Esophagus muscularis mucosa (tissue), 4 donors: ENCODE measurements at regions not wholly inside any gene's neighbourhood (a gene's known extent, or its start where the extent isn't known, plus 50 kb on each side); places are given as distances from the start of the nearest gene placed in this dataset.

Experiments
- DNase-seq: peaks from one replicate; pipeline ENCODE4 v3.0.0-alpha.2; 2017; ENCODE audit errors: extremely low spot score
- H3K27ac ChIP-seq, 4 donors: fragments of 200-600 bp; sonication (generic); replicated peaks in 1 of 4; 1 replicate in 3 of 4; 2 replicates in 1 of 4; pipeline ENCODE4 v1.5.1; 2016 to 2019; ENCODE audit warnings: mild to moderate bottlenecking in 1 of 4
- H3K27me3 ChIP-seq, 4 donors: fragments of 200-600 bp; sonication (generic); one replicate each; pipeline versions ENCODE4 v1.5.1 to v1.6.0; 2016 to 2019
- H3K36me3 ChIP-seq, 4 donors: fragments of 200-600 bp; sonication (generic); one replicate each; pipeline ENCODE4 v1.5.1; 2016 to 2019
- H3K4me1 ChIP-seq, 4 donors: fragments of 200-600 bp; sonication (generic); one replicate each; pipeline ENCODE4 v1.5.1; 2016 to 2019
- H3K4me3 ChIP-seq, 4 donors: fragments of 200-600 bp; sonication (generic); 1 replicate in 2 of 4; 2 replicates in 2 of 4; pipeline ENCODE4 v1.5.1; 2016 to 2019; ENCODE audit warnings: mild to moderate bottlenecking in 4 of 4, moderate library complexity in 1 of 4
- H3K9me3 ChIP-seq, 4 donors: fragments of 200-600 bp; sonication (generic); 1 replicate in 3 of 4; 2 replicates in 1 of 4; pipeline ENCODE4 v1.5.1; 2016 to 2019
- EP300 ChIP-seq: sonication (generic); formaldehyde crosslinking; IDR thresholded peaks from one replicate; pipeline ENCODE4 v1.6.1; 2017; ENCODE audit warnings: antibody characterized with exemption
- POLR2A ChIP-seq: fragments of 450-650 bp; IDR thresholded peaks from one replicate; pipeline ENCODE4 v1.6.1; 2017; ENCODE audit warnings: antibody characterized with exemption, moderate library complexity, mild to moderate bottlenecking, low read depth
- POLR2AphosphoS5 ChIP-seq, 2 donors: sonication (generic); formaldehyde crosslinking; IDR thresholded peaks; one replicate each; pipeline ENCODE4 v1.6.1; 2017; ENCODE audit warnings: antibody characterized with exemption in 2 of 2
- WGBS: methylation state at CpG from one replicate; pipeline ENCODE4 v1.1.5; 2018; 5-methylcytosine and 5-hydroxymethylcytosine counted together
- intact Hi-C: fragments of 100-400 bp; cut with DNase I; formaldehyde crosslinking; loops from one replicate; pipeline ENCODE4 v1.15.1; 2023
- TF ChIP-seq, protein P1 (sequence below), 3 experiments: fragments of 200-600 bp in 2 of 3; fragments of 450-650 bp in 1 of 3; sonication (generic) in 2 of 3; IDR thresholded peaks; one replicate each; pipeline ENCODE4 v1.5.1; 2017 to 2019; ENCODE audit warnings: antibody characterized with exemption in 3 of 3, mild to moderate bottlenecking in 2 of 3, moderate library complexity in 1 of 3

DNA sequence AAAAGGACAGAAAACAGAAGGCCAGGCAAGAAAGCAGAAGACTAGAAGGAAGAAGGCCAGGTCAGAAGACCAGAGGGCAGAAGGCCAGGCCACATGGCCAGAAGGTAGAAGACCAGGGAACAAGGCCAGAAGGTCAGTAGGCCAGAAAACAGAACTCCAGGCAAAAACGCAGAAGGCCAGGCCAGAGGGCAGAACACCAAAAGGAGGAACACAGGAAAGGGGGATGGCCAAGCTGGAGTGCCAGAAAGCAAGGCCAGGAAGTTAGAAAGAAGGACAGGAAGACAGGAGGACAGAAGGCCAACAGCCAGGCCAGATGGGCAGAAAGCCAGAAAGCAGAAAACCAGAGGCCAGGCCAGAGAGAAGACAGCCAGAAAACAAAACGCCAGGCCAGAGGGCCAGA, 185.4 kb downstream of the TUBA3C start:
- WGBS, result 47% methylated on average over 2 of the region's 2 CpGs
- peaks cover 0 to 39% (median 16%) of the 10 kb centered on the region in 4 donors for H3K9me3 ChIP-seq
- peaks cover 19 to 43% (median 26%) of the 10 kb centered on the region in 4 donors for H3K4me1 ChIP-seq
- no peak overlapping the region for H3K27ac ChIP-seq
- intact Hi-C loops, result no loop called here
- no peak overlapping the region for H3K4me3 ChIP-seq
- peak; percentile 80 for DNase-seq
- TF ChIP-seq POLR2A, result no peak
- no peak for TF ChIP-seq POLR2AphosphoS5 (IDR thresholded peaks at IDR 0.05)
- TF ChIP-seq, protein P1, sequence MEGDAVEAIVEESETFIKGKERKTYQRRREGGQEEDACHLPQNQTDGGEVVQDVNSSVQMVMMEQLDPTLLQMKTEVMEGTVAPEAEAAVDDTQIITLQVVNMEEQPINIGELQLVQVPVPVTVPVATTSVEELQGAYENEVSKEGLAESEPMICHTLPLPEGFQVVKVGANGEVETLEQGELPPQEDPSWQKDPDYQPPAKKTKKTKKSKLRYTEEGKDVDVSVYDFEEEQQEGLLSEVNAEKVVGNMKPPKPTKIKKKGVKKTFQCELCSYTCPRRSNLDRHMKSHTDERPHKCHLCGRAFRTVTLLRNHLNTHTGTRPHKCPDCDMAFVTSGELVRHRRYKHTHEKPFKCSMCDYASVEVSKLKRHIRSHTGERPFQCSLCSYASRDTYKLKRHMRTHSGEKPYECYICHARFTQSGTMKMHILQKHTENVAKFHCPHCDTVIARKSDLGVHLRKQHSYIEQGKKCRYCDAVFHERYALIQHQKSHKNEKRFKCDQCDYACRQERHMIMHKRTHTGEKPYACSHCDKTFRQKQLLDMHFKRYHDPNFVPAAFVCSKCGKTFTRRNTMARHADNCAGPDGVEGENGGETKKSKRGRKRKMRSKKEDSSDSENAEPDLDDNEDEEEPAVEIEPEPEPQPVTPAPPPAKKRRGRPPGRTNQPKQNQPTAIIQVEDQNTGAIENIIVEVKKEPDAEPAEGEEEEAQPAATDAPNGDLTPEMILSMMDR (IDR thresholded peaks at IDR 0.05), result no peak
- no peak for TF ChIP-seq EP300
- no peaks in the 10 kb centered on the region for H3K36me3 ChIP-seq
- H3K27me3 ChIP-seq, result no peaks in the 10 kb centered on the region

DNA sequence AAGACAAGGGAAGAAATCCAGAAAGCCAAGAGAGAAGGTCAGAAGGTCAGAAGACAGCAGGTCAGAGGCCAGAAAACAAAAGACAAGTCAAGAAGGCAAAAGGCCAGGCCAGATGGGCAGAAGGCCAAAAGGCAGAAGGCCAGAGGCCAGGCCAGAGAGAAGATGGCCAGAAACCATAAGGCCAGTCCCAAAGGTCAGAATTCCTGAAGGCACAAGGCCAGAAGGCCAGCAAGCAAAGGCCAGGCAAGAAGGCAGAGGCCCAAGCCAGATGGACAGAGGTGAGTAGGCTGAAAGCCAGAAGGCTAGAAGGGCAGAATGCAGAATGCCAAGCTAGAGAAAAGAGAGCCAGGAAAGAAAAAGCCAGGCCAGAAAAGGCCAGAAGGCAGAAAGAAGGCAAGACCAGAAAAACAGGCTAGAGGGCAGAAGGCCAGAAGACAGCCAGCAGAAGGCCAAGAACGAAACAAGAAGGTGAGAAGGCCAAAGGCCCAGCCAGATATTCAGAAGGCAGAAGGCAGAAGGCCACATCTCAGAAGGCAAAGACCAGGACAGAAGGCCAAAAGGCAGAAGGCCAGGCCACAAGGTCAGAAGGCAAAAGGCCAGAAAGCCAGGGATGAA, 186.3 kb downstream of the TUBA3C start:
- intact Hi-C loops, result no loop called here
- Histone ChIP-seq H3K4me3 (no peak overlapping the region), H3K27me3 (no peaks in the 10 kb centered on the region), H3K9me3 (peaks cover 0 to 39% (median 16%) of the 10 kb centered on the region in 4 donors), H3K27ac (no peak overlapping the region), H3K36me3 (no peaks in the 10 kb centered on the region), H3K4me1 (peaks cover 19 to 43% (median 26%) of the 10 kb centered on the region in 4 donors)
- WGBS, result 81% methylated on average over 1 of the region's 1 CpG
- peak; percentile 68 for DNase-seq
- TF ChIP-seq, protein P1 (IDR thresholded peaks at IDR 0.05), result no peak
- no peak for TF ChIP-seq POLR2A
- TF ChIP-seq EP300, result no peak
- no peak for TF ChIP-seq POLR2AphosphoS5 (IDR thresholded peaks at IDR 0.05)

DNA sequence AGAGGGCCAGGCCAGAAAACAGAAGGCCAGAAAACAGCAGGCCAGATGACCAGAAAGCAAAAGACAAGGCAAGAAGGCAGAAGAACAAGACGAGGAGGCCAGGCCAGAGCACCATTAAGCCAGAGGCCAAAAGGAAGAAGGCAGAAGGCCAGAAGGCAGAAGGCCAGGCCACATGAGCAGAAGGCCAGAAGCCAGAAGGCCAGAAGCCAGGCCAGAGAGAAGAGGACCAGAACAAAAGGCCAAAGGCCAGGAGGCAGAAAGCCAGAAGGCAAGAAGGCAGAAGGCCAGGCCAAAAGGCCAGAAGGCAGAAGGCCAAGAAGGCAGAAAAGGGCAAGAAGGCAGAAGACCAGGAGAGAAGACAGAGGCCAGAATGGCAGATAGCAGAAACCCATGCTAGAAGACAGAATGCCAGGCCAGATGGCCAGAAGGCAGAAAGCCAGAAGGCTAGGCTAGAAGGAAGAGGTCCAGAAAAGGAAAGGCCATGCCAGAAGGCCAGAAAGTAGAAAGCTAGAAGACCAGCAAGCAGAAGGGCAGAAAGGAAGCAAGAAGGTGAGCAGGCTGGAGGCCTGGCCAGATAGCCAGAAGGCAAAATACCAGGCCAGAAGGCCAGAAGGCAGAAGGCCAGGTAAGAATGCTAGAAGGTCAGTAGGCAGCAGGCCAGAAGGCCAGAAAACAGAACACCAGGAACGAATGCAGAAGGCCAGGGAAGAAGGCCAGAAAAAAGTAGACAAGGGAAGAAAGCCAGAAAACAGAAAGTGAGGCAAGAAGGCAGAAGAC, 187.6 kb downstream of the TUBA3C start:
- no peak overlapping the region for H3K4me3 ChIP-seq
- intact Hi-C loops, result no loop called here
- H3K36me3 ChIP-seq, result no peaks in the 10 kb centered on the region
- H3K27me3 ChIP-seq, result no peaks in the 10 kb centered on the region
- 55% methylated on average over 2 of the region's 2 CpGs for WGBS
- no peak for TF ChIP-seq POLR2A
- no peak for TF ChIP-seq POLR2AphosphoS5 (IDR thresholded peaks at IDR 0.05)
- TF ChIP-seq, protein P1 (IDR thresholded peaks at IDR 0.05), result no peak
- TF ChIP-seq EP300, result no peak
- peaks cover 19 to 43% (median 26%) of the 10 kb centered on the region in 4 donors for H3K4me1 ChIP-seq
- H3K27ac ChIP-seq, result no peak overlapping the region
- H3K9me3 ChIP-seq, result peaks cover 0 to 39% (median 16%) of the 10 kb centered on the region in 4 donors
- peak; percentile 81 for DNase-seq

DNA sequence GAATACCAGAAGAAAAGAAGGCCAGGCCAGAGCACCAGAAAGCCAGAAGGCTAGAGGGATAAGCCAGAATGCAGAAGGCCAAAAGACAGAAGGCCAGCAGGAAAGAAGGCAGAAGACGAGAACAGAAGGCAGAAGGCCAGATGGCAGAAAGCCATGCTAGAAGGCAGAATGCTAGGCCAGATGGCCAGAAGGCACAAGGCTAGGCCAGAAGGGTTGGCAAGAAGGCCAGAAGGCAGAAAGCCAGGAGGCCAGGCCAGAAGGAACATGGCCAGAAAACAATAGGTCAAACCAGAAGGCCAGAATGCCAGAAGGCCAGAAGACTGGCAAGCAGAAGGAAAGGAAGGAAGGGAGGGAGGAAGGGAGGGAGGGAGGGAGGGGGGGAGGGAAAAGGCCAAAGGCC, 188.8 kb downstream of the TUBA3C start:
- Histone ChIP-seq H3K9me3 (peaks cover 0 to 39% (median 16%) of the 10 kb centered on the region in 4 donors), H3K27me3 (no peaks in the 10 kb centered on the region), H3K36me3 (no peaks in the 10 kb centered on the region), H3K4me1 (peaks cover 19 to 43% (median 26%) of the 10 kb centered on the region in 4 donors), H3K4me3 (no peak overlapping the region), H3K27ac (no peak overlapping the region)
- no peak for TF ChIP-seq POLR2A
- no peak for TF ChIP-seq EP300
- no peak for TF ChIP-seq POLR2AphosphoS5 (IDR thresholded peaks at IDR 0.05)
- TF ChIP-seq, protein P1 (IDR thresholded peaks at IDR 0.05), result no peak
- 47% methylated on average over 1 of the region's 1 CpG for WGBS
- peak; percentile 39 for DNase-seq
- intact Hi-C loops, result no loop called here
